Epithelial cell of esophagus (primary cell): ENCODE measurements at regions not wholly inside any gene's neighbourhood (a gene's known extent, or its start where the extent isn't known, plus 50 kb on each side); places are given as distances from the start of the nearest gene placed in this dataset.

Experiments used
- DNase-seq: peaks from one replicate; pipeline ENCODE4 v3.0.0; 2010; ENCODE audit warnings: low read depth
- H3K4me3 ChIP-seq: 2 replicates; pipeline ENCODE4 v1.5.1; 2011; ENCODE audit warnings: mild to moderate bottlenecking, low read length, control low read depth
- TF ChIP-seq, protein P1 (sequence below): IDR thresholded peaks from 2 replicates; pipeline ENCODE4 v1.5.1; 2011; ENCODE audit warnings: low read depth, mild to moderate bottlenecking, low read length, control low read depth, inconsistent platforms; ENCODE audit not compliant: insufficient read depth; ENCODE audit errors: missing control alignments

DNA sequence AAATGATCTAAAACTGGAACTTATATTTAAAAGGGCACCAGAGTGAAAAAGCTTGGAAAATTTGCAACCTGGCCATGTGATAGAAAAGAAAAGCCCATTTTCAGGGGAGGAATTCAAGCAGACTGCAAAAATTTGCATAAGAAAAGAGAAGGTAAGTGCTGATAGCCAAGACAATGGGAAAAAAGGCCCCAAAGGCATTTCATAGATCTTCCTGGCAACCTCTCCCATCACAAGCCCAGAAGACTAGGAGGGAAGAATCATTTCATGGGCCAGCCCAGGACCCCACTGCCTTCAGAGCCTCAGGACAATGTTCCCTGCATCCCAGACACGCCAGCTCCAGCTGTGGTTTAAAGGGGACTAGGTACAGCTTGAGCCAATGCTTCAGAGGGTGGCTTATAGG lies 887.3 kb upstream of the DIAPH2 start:
- TF ChIP-seq, protein P1, sequence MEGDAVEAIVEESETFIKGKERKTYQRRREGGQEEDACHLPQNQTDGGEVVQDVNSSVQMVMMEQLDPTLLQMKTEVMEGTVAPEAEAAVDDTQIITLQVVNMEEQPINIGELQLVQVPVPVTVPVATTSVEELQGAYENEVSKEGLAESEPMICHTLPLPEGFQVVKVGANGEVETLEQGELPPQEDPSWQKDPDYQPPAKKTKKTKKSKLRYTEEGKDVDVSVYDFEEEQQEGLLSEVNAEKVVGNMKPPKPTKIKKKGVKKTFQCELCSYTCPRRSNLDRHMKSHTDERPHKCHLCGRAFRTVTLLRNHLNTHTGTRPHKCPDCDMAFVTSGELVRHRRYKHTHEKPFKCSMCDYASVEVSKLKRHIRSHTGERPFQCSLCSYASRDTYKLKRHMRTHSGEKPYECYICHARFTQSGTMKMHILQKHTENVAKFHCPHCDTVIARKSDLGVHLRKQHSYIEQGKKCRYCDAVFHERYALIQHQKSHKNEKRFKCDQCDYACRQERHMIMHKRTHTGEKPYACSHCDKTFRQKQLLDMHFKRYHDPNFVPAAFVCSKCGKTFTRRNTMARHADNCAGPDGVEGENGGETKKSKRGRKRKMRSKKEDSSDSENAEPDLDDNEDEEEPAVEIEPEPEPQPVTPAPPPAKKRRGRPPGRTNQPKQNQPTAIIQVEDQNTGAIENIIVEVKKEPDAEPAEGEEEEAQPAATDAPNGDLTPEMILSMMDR = no peak
- no peak overlapping the region for H3K4me3 ChIP-seq
- DNase-seq = no peak

DNA sequence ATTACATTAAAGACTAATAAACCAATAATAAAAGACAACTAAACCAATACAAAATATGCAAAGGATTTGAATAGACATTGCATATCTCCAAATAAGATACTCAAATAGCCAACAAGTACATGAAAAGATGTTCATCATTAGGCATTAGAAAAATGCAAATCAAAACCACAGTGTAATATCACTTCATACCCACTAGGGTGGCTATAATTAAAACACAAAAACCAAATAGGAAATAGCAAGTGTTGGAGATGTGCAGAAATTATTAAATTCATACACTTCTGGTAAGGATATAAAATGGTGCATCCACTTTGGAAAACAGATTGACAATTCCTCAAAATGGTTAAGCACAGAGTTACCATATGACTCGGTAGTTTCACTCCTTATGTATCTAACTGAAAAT lies 860.8 kb upstream of the DIAPH2 start:
- H3K4me3 ChIP-seq = no peak overlapping the region
- no peak for DNase-seq
- TF ChIP-seq, protein P1 = no peak

DNA sequence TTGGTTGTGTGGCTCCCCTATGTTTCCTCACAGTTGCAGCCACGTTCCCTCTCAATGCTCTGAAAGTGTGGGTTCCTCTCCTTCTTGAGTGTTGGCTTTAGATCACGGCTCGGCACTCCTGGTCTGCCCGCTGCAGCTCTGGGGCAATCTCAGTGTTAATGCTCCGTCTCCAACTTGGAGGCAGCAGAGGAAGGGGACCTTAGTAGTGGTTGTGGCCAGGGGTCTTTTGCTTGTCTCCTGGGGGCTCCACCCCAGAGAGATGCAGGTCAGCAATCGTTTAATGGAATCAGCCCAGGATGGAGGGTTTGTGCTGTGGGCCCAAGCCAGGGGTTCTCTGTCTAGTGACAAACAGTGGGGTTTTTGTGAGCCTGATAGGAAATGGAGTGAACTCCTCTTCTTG lies 849.4 kb upstream of the DIAPH2 start:
- TF ChIP-seq, protein P1 = no peak
- DNase-seq = no peak
- H3K4me3 ChIP-seq = no peak overlapping the region

DNA sequence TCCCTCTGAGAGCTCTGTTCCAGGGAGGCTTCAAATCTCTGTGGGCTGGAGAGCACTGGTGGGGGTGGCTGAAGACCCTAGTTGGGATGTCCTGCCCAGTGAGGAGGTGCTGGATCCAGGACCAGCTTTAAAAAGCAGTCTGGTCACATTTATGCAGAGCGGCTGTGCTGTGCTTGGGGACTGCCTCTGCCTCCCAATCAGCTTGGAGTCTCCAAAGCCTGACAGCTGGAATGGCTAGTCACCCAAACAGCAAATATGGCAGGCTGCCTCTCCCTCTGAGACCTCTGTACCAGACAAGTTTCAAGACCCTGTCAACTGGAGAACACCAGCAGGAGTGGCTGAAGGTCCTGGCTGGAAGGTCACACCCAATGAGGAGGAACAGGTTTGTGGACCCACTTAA lies 848.1 kb upstream of the DIAPH2 start:
- DNase-seq = no peak
- no peak overlapping the region for H3K4me3 ChIP-seq
- TF ChIP-seq, protein P1 = no peak

DNA sequence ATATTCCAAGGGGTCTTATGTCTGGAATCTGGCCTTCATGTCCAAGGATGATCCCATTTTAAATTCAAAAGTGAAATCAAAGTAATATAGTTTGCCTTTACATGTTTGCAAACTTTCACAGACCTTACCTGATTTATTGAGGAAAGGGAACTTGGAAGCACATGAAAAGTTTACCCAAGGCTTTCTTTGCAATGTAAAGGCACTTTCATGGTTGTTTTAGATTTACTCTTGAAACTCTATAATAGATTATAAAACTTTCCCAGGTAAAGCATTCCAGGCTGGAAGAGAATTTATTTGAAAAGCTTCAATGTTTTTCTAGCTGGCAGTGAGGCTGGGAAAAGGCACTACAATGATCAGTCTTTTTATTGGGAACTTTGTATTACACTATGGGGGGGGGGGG lies 842.8 kb upstream of the DIAPH2 start:
- TF ChIP-seq, protein P1 = no peak
- DNase-seq = no peak
- H3K4me3 ChIP-seq = no peak overlapping the region

DNA sequence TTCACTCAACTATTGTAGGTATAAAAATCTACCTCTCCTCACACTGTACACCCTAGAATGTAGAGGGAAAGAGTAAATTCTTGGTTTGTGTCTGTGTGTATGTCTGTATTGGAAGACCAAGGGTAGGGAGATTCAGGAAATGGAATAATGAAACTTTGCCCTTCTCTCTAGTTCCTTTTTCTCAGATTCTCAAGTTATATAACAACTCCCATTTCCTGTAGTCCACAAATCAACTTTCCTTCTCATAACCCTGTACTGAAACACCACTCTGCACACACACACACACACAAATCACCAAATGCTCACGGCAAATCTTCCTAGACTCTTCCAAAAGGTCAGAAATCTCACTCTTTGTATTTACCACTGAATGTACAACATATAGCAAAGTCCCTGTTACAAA lies 824.5 kb upstream of the DIAPH2 start:
- DNase-seq = no peak
- no peak overlapping the region for H3K4me3 ChIP-seq
- TF ChIP-seq, protein P1 = no peak

DNA sequence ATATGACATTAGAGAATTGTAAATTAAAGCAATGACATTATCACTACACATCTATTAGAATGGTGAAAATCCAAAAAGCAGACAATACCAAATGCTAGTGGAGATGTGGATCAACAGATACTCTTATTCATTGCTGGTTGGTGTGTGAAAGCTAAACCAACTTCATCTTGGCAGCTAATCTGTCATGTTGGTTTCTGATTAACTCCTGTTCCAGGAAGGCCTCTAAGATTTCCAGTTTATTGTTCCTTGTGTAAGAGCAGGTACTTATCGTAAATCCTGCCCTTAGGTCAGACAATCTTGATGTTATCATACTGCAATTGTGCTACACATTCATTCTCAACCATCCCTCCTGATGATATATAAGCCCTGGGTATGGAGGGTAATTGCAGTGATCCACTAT lies 809.0 kb upstream of the DIAPH2 start:
- no peak for DNase-seq
- no peak overlapping the region for H3K4me3 ChIP-seq

More for the DNA sequence above, 809.0 kb upstream of the DIAPH2 start:
- TF ChIP-seq, protein P1 = no peak
